CD14-positive monocyte (primary cell): ENCODE measurements at regions not wholly inside any gene's neighbourhood (a gene's known extent, or its start where the extent isn't known, plus 50 kb on each side); places are given as distances from the start of the nearest gene placed in this dataset.
A peak's percentile ranks its signal among the peaks of the same experiment; 100 is the strongest.

Experiments
- DNase-seq, 3 donors: peaks; one replicate each; pipeline ENCODE4 v3.0.0-alpha.2; 2011 to 2022
- H2AFZ ChIP-seq: 2 replicates; pipeline ENCODE4 v1.6.0; 2012; ENCODE audit warnings: mild to moderate bottlenecking, low read depth, low read length, inconsistent platforms; ENCODE audit not compliant: insufficient read depth, poor library complexity, severe bottlenecking
- H3K27ac ChIP-seq, 2 donors: 1 replicate in 1 of 2; 2 replicates in 1 of 2; pipeline ENCODE4 v1.5.1; 2012 to 2013; ENCODE audit warnings: low read length in 2 of 2, control low read depth in 1 of 2, inconsistent platforms in 1 of 2, low read depth in 1 of 2, mild to moderate bottlenecking in 1 of 2
- H3K27me3 ChIP-seq, 2 donors: one replicate each; pipeline versions ENCODE4 v1.6.0 to v1.6.1; 2011 to 2013; ENCODE audit warnings: low read length in 2 of 2; ENCODE audit not compliant: control insufficient read depth in 2 of 2, insufficient read depth in 2 of 2
- H3K36me3 ChIP-seq, 2 donors: replicated peaks in 1 of 2; 1 replicate in 1 of 2; 2 replicates in 1 of 2; pipeline versions ENCODE4 v1.5.1 to v1.6.1; 2012 to 2013; ENCODE audit warnings: low read length in 2 of 2, control low read depth in 1 of 2, inconsistent platforms in 1 of 2, mild to moderate bottlenecking in 1 of 2; ENCODE audit not compliant: insufficient read depth in 2 of 2, control insufficient read depth in 1 of 2
- H3K4me1 ChIP-seq, 2 donors: 1 replicate in 1 of 2; 2 replicates in 1 of 2; pipeline versions ENCODE4 v1.5.1 to v1.6.1; 2012 to 2013; ENCODE audit warnings: low read length in 2 of 2, control low read depth in 1 of 2, inconsistent platforms in 1 of 2, mild to moderate bottlenecking in 1 of 2, moderate library complexity in 1 of 2; ENCODE audit not compliant: insufficient read depth in 2 of 2, control insufficient read depth in 1 of 2
- H3K4me2 ChIP-seq: replicated peaks from 2 replicates; pipeline ENCODE3; 2012; ENCODE audit warnings: low read length, moderate library complexity, mild to moderate bottlenecking; ENCODE audit not compliant: poor library complexity, severe bottlenecking; ENCODE audit errors: extremely low read depth
- H3K4me3 ChIP-seq, 3 experiments: fragments of 200-600 bp in 1 of 3; sonication (generic) in 1 of 3; replicated peaks in 1 of 3; 1 replicate in 2 of 3; 2 replicates in 1 of 3; pipeline ENCODE4 v1.5.1; 2011 to 2013; ENCODE audit warnings: low read length in 3 of 3, mild to moderate bottlenecking in 3 of 3, control low read depth in 2 of 3, low read depth in 2 of 3, inconsistent platforms in 1 of 3, moderate library complexity in 1 of 3
- H3K79me2 ChIP-seq: 2 replicates; pipeline ENCODE4 v1.6.0; 2012; ENCODE audit warnings: mild to moderate bottlenecking, control low read depth, inconsistent platforms, low read length, moderate library complexity; ENCODE audit not compliant: insufficient read depth
- H3K9ac ChIP-seq: 2 replicates; pipeline ENCODE4 v1.6.0; 2017; ENCODE audit warnings: low read length, mild to moderate bottlenecking; ENCODE audit not compliant: insufficient read depth, poor library complexity, severe bottlenecking
- H3K9me3 ChIP-seq, 2 donors: replicated peaks in 1 of 2; 1 replicate in 1 of 2; 2 replicates in 1 of 2; pipeline versions ENCODE4 v1.5.1 to v1.6.1; 2012 to 2013; ENCODE audit warnings: low read length in 2 of 2, control low read depth in 1 of 2; ENCODE audit not compliant: control insufficient read depth in 1 of 2, insufficient read depth in 1 of 2
- H4K20me1 ChIP-seq: 2 replicates; pipeline ENCODE4 v1.6.0; 2012; ENCODE audit warnings: mild to moderate bottlenecking, low read length, control low read depth, moderate library complexity; ENCODE audit not compliant: insufficient read depth
- H3K27ac Mint-ChIP-seq, 7 donors: one replicate each; pipeline ENCODE4 v1.8.0; 2020; ENCODE audit warnings: mild to moderate bottlenecking in 7 of 7, mixed read lengths in 7 of 7, moderate library complexity in 6 of 7, inconsistent platforms in 2 of 7
- H3K27me3 Mint-ChIP-seq, 3 donors: one replicate each; pipeline ENCODE4 v1.8.0; 2021 to 2022; ENCODE audit warnings: low read depth in 3 of 3, mild to moderate bottlenecking in 3 of 3, mixed read lengths in 3 of 3, moderate library complexity in 3 of 3, inconsistent platforms in 1 of 3
- H3K36me3 Mint-ChIP-seq, 2 donors: one replicate each; pipeline ENCODE4 v1.8.0; 2020; ENCODE audit warnings: mixed read lengths in 2 of 2, inconsistent platforms in 1 of 2, mild to moderate bottlenecking in 1 of 2
- H3K4me1 Mint-ChIP-seq: one replicate; pipeline ENCODE4 v1.8.0; 2020; ENCODE audit warnings: mild to moderate bottlenecking, mixed read lengths
- H3K4me3 Mint-ChIP-seq, 2 donors: one replicate each; pipeline ENCODE4 v1.8.0; 2020; ENCODE audit warnings: mild to moderate bottlenecking in 2 of 2, mixed read lengths in 2 of 2, moderate library complexity in 1 of 2
- H3K9me3 Mint-ChIP-seq, 7 donors: one replicate each; pipeline ENCODE4 v1.8.0; 2020 to 2022; ENCODE audit warnings: mixed read lengths in 7 of 7, mild to moderate bottlenecking in 6 of 7, moderate library complexity in 6 of 7, inconsistent platforms in 2 of 7
- WGBS: methylation state at CpG from one replicate; pipeline ENCODE4 v1.1.5; 2013; ENCODE audit warnings: missing lambda C conversion rate; ENCODE audit not compliant: insufficient coverage; 5-methylcytosine and 5-hydroxymethylcytosine counted together
- intact Hi-C, 2 donors: fragments of 100-400 bp; cut with micrococcal nuclease; formaldehyde crosslinking; loops; one replicate each; pipeline versions ENCODE4 v1.15.0 to v1.15.1; 2023
- TF ChIP-seq, protein P1 (sequence below): fragments of 200-600 bp; IDR thresholded peaks from one replicate; pipeline ENCODE4 v1.8.0; 2022; ENCODE audit warnings: antibody characterized with exemption, mild to moderate bottlenecking

DNA sequence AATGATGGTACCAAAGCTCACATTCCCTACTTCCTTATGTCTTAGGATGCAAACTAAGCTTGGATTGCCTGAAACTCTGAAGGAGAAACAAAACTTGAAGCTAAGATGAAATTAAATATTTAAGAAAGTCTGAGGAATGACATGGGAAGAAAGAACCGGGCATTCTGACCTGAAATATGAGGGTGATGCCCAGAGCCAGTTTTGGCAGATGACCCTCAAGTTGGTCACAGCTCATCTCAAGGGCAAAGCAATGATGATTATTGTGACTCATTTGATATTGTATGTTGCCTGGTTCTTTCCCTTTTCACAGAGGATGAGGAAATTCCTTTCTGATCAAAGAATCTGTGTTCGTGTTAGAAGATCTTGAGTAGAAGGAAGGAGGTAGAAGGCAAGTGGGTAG, 96.0 kb upstream of the NHS start:
- H3K36me3 ChIP-seq, result no peaks in the 10 kb centered on the region
- no peak overlapping the region for H3K27ac ChIP-seq
- no peaks in the 10 kb centered on the region for H4K20me1 ChIP-seq
- no peaks in the 10 kb centered on the region for H3K79me2 ChIP-seq
- no peak overlapping the region for H3K4me2 ChIP-seq
- Mint-ChIP-seq H3K9me3 (peaks cover 0 to 3% (median 2%) of the 10 kb centered on the region in 7 donors), H3K4me1 (no peaks in the 10 kb centered on the region), H3K27me3 (peaks cover 2 to 10% (median 8%) of the 10 kb centered on the region in 3 donors), H3K36me3 (no peaks in the 10 kb centered on the region), H3K27ac (peak overlapping the region in 1 of 7 donors; percentile 31), H3K4me3 (no peak overlapping the region)
- DNase-seq, result no peak
- no peak overlapping the region for H3K4me3 ChIP-seq
- no peaks in the 10 kb centered on the region for H3K9me3 ChIP-seq
- TF ChIP-seq, protein P1, sequence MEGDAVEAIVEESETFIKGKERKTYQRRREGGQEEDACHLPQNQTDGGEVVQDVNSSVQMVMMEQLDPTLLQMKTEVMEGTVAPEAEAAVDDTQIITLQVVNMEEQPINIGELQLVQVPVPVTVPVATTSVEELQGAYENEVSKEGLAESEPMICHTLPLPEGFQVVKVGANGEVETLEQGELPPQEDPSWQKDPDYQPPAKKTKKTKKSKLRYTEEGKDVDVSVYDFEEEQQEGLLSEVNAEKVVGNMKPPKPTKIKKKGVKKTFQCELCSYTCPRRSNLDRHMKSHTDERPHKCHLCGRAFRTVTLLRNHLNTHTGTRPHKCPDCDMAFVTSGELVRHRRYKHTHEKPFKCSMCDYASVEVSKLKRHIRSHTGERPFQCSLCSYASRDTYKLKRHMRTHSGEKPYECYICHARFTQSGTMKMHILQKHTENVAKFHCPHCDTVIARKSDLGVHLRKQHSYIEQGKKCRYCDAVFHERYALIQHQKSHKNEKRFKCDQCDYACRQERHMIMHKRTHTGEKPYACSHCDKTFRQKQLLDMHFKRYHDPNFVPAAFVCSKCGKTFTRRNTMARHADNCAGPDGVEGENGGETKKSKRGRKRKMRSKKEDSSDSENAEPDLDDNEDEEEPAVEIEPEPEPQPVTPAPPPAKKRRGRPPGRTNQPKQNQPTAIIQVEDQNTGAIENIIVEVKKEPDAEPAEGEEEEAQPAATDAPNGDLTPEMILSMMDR, result no peak
- H3K4me1 ChIP-seq, result no peaks in the 10 kb centered on the region
- no peak overlapping the region for H2AFZ ChIP-seq
- 100% methylated on average over 1 of the region's 2 CpGs for WGBS
- H3K9ac ChIP-seq, result no peak overlapping the region
- intact Hi-C loops, result no loop called here
- H3K27me3 ChIP-seq, result peaks cover 0 to 2% of the 10 kb centered on the region in 2 donors

DNA sequence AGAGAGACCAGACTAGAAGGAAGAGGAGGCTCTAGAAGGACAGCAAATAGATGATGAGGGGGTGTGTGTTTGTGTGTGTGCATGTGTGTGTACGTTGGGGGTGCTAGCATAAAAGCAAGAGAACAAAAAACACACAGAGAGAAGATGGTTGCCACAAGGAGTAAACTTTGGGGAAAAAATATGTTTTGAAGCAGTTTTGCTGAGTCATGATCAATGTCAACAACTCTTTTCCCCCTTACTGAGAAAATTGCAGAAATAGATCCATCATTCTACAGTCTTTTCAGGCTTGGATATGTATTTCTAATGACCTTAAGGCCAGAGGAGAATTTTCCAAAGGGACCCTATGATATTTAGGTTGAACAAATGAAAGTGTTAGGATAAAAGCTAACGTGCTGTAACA, 89.0 kb upstream of the NHS start:
- Mint-ChIP-seq H3K9me3 (peaks cover 0 to 9% (median 2%) of the 10 kb centered on the region in 7 donors), H3K36me3 (no peaks in the 10 kb centered on the region), H3K27me3 (peaks cover 2 to 7% (median 5%) of the 10 kb centered on the region in 3 donors), H3K27ac (no peak overlapping the region), H3K4me3 (no peak overlapping the region), H3K4me1 (no peaks in the 10 kb centered on the region)
- TF ChIP-seq, protein P1, result no peak
- H4K20me1 ChIP-seq, result no peaks in the 10 kb centered on the region
- no peak overlapping the region for H3K9ac ChIP-seq
- no peaks in the 10 kb centered on the region for H3K4me1 ChIP-seq
- peaks cover 0 to 2% of the 10 kb centered on the region in 2 donors for H3K27me3 ChIP-seq
- DNase-seq, result no peak
- H3K36me3 ChIP-seq, result no peaks in the 10 kb centered on the region
- no CpG with 5 or more reads among the region's 2 CpGs for WGBS
- H3K79me2 ChIP-seq, result no peaks in the 10 kb centered on the region
- no peak overlapping the region for H2AFZ ChIP-seq
- no peak overlapping the region for H3K4me3 ChIP-seq
- intact Hi-C loops, result no loop called here
- H3K27ac ChIP-seq, result no peak overlapping the region
- no peak overlapping the region for H3K4me2 ChIP-seq
- no peaks in the 10 kb centered on the region for H3K9me3 ChIP-seq
